OCI-LY7 (cell line): ENCODE measurements at regions not wholly inside any gene's neighbourhood (a gene's known extent, or its start where the extent isn't known, plus 50 kb on each side); places are given as distances from the start of the nearest gene placed in this dataset.

Experiments
- BruUV-seq: library from RNA; stranded (reverse); fragments of 400-500 nt; replicated peaks from 2 replicates; lab custom pipeline; 2021; lab: Mats Ljungman, UMichigan
- CTCF ChIA-PET: fragments of 300-600 bp; sonication (Branson Sonifier 250); formaldehyde crosslinking; loops from one replicate; lab custom pipeline; 2022; ENCODE audit warnings: antibody characterized with exemption; ENCODE audit not compliant: unreplicated experiment; lab: Charles Lee
- POLR2A ChIA-PET: fragments of 300-600 bp; sonication (Branson Sonifier 250); formaldehyde crosslinking; loops from one replicate; lab custom pipeline; 2022; ENCODE audit warnings: antibody characterized with exemption; lab: Charles Lee
- DNase-seq: peaks from one replicate; pipeline ENCODE4 v3.0.0-alpha.2; 2015; ENCODE audit warnings: low spot score
- H2AFZ ChIP-seq: fragments of 200-600 bp; sonication (generic), shearing (Covaris generic); 2 replicates; pipeline ENCODE4 v1.6.1; 2014; ENCODE audit warnings: mild to moderate bottlenecking, antibody characterized with exemption, low read length, moderate library complexity
- H3K27ac ChIP-seq: fragments of 200-600 bp; sonication (generic); 2 replicates; pipeline ENCODE4 v1.5.1; 2014; ENCODE audit warnings: mixed run types, low read depth, mild to moderate bottlenecking, moderate library complexity, low read length, inconsistent platforms; ENCODE audit not compliant: poor library complexity, severe bottlenecking
- H3K36me3 ChIP-seq: fragments of 200-600 bp; sonication (generic); 2 replicates; pipeline ENCODE4 v1.6.1; 2014; ENCODE audit warnings: mild to moderate bottlenecking, antibody characterized with exemption, low read length, moderate library complexity, mixed read lengths; ENCODE audit not compliant: insufficient read depth
- H3K4me1 ChIP-seq: fragments of 200-600 bp; sonication (generic); 2 replicates; pipeline ENCODE4 v1.5.1; 2014; ENCODE audit warnings: mild to moderate bottlenecking, low read length; ENCODE audit not compliant: insufficient read depth, poor library complexity, severe bottlenecking
- H3K4me2 ChIP-seq: fragments of 200-600 bp; sonication (generic); 2 replicates; pipeline ENCODE4 v1.6.1; 2014; ENCODE audit warnings: mild to moderate bottlenecking, low read length
- H3K4me3 ChIP-seq: fragments of 200-600 bp; sonication (generic); 2 replicates; pipeline ENCODE4 v1.5.1; 2014; ENCODE audit warnings: mild to moderate bottlenecking, low read depth, low read length; ENCODE audit not compliant: poor library complexity, severe bottlenecking
- H3K79me2 ChIP-seq: fragments of 200-600 bp; sonication (generic); 2 replicates; pipeline ENCODE4 v1.6.1; 2016; ENCODE audit warnings: low read depth, mild to moderate bottlenecking, low read length, moderate library complexity, mixed read lengths; ENCODE audit not compliant: insufficient read depth
- H3K9me2 ChIP-seq: fragments of 200-600 bp; sonication (generic); 2 replicates; pipeline ENCODE4 v1.6.1; 2016; ENCODE audit warnings: mild to moderate bottlenecking, low read length, mixed read lengths; ENCODE audit not compliant: insufficient read depth
- H3K9me3 ChIP-seq: fragments of 200-600 bp; sonication (generic); 2 replicates; pipeline ENCODE4 v1.6.1; 2014; ENCODE audit warnings: mild to moderate bottlenecking, mixed run types, low read length, mixed read lengths
- H4K20me1 ChIP-seq: fragments of 200-600 bp; sonication (generic); 2 replicates; pipeline ENCODE4 v1.6.1; 2014; ENCODE audit warnings: mild to moderate bottlenecking, antibody characterized with exemption, low read length, moderate library complexity, mixed read lengths; ENCODE audit not compliant: insufficient read depth
- EZH2phosphoT487 ChIP-seq: fragments of 200-600 bp; sonication (generic); IDR thresholded peaks from 2 replicates; pipeline ENCODE4 v1.6.1; 2018; ENCODE audit warnings: low read depth, borderline replicate concordance, mild to moderate bottlenecking, mixed run types, antibody characterized with exemption, low read length, moderate library complexity, mixed read lengths
- intact Hi-C: fragments of 100-400 bp; cut with micrococcal nuclease; formaldehyde crosslinking; loops from one replicate; pipeline ENCODE4 v1.10.0; 2022; ENCODE audit not compliant: unreplicated experiment
- TF ChIP-seq, protein P1 (sequence below): fragments of 200-600 bp; sonication (generic); conservative IDR thresholded peaks from 2 replicates; pipeline ENCODE4 v1.5.1; 2014; ENCODE audit warnings: mild to moderate bottlenecking, antibody characterized with exemption, low read length, moderate library complexity, mixed read lengths

DNA sequence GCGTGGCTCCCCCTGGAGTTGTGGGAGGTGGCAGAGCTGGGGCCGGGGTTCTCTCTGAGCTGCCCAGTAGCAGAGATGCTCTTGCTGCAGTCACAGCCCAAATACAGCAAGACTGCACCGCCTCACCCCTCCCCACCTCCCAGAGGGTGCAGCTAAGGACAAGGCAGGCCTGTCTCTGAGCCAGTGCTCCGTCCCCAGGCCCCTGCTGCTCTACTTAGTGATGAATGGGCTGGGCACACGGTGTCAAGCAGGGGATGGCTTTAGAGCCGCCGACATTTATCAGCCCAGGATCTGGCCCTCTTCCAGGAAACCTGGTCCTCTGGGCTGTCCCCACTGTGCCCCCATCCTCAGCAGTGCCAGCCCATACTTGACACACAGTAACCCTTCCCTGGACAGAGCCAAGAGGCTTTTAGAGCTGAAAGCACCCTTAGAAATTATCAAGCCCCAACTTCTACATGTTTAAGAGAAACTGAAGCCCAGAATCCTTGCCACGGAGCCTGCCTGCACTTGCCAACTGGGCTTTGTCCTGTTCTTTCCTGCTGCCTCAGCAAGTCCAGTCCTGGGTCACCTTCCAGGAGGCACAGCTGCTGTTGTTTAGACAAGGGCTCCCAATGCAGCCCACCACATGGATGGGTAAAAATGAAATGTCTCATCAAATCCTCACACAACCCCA lies 137.1 kb upstream of the UNC5B start:
- Histone ChIP-seq H2AFZ (no peak overlapping the region), H3K9me3 (no peaks in the 10 kb centered on the region), H4K20me1 (no peaks in the 10 kb centered on the region), H3K4me3 (no peak overlapping the region), H3K36me3 (no peaks in the 10 kb centered on the region), H3K4me1 (no peaks in the 10 kb centered on the region), H3K9me2 (no peaks in the 10 kb centered on the region), H3K79me2 (no peaks in the 10 kb centered on the region), H3K27ac (no peak overlapping the region), H3K4me2 (no peak overlapping the region)
- no peak for TF ChIP-seq EZH2phosphoT487
- TF ChIP-seq, protein P1, sequence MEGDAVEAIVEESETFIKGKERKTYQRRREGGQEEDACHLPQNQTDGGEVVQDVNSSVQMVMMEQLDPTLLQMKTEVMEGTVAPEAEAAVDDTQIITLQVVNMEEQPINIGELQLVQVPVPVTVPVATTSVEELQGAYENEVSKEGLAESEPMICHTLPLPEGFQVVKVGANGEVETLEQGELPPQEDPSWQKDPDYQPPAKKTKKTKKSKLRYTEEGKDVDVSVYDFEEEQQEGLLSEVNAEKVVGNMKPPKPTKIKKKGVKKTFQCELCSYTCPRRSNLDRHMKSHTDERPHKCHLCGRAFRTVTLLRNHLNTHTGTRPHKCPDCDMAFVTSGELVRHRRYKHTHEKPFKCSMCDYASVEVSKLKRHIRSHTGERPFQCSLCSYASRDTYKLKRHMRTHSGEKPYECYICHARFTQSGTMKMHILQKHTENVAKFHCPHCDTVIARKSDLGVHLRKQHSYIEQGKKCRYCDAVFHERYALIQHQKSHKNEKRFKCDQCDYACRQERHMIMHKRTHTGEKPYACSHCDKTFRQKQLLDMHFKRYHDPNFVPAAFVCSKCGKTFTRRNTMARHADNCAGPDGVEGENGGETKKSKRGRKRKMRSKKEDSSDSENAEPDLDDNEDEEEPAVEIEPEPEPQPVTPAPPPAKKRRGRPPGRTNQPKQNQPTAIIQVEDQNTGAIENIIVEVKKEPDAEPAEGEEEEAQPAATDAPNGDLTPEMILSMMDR = no peak
- ChIA-PET POLR2A (no interaction called here), CTCF (interaction anchor here (0.6 kb wide), 1 partner anchor 339 kb away, joined by 3 read pairs; no protein-coding TSS in a partner anchor)
- no TSS peak for BruUV-seq
- no peak for DNase-seq
- intact Hi-C loops = no loop called here

DNA sequence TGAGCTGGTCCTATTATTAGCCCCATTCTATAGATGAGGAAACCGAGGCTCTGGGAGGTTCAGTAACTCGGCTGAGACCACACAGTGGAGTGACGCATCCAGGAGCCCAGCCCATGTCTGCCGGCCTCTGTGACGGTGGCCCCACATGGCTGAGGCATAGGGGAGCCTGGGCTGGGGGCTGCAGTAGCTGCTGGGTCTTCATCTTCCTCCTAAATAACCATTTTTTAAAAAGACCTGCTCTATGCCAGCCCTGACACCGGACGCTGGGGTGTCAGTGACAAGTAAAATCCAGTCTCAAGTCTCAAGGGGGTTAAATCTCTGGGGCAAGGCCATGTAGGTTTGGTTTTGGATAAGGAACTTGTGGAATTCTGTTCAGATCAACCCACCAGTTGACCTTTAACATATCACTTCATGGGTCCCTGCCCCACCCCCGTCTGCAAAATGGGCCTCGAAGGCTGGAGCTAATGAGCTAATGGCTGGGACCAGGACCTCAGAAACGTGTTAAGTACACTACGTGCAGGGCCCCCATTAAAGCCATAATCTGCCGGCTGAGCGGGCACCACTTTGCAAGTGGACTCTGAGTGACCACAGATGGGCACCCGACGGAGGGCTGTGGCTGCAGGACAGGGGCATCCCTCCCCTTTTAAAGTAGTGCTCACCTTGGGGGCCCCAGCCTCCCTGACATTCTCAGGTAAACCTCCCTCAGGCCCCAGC lies 136.5 kb upstream of the UNC5B start:
- ChIA-PET POLR2A (no interaction called here), CTCF (no interaction called here)
- no TSS peak for BruUV-seq
- Histone ChIP-seq H3K4me2 (no peak overlapping the region), H3K4me3 (no peak overlapping the region), H2AFZ (no peak overlapping the region), H3K36me3 (no peaks in the 10 kb centered on the region), H3K27ac (no peak overlapping the region), H3K79me2 (no peaks in the 10 kb centered on the region), H4K20me1 (no peaks in the 10 kb centered on the region), H3K9me2 (no peaks in the 10 kb centered on the region), H3K4me1 (no peaks in the 10 kb centered on the region), H3K9me3 (no peaks in the 10 kb centered on the region)
- no peak for DNase-seq
- TF ChIP-seq, protein P1 = no peak
- TF ChIP-seq EZH2phosphoT487 = no peak
- intact Hi-C loops = no loop called here
